Left hindlimb (tissue), 1 donor: ENCODE measurements at regions not wholly inside any gene's neighbourhood (a gene's known extent, or its start where the extent isn't known, plus 50 kb on each side); places are given as distances from the start of the nearest gene placed in this dataset.

Experiments used
- DNase-seq: peaks from one replicate; pipeline ENCODE4 v3.0.0-alpha.2; 2018

GRCh38 chr14:65252482-65253255, 150.4 kb upstream of the MAX start:
- no peak for DNase-seq

- DNase-seq = no peak
These were observed 152.8 kb upstream of the MAX start for GRCh38 chr14:65255029-65255545.

DNA sequence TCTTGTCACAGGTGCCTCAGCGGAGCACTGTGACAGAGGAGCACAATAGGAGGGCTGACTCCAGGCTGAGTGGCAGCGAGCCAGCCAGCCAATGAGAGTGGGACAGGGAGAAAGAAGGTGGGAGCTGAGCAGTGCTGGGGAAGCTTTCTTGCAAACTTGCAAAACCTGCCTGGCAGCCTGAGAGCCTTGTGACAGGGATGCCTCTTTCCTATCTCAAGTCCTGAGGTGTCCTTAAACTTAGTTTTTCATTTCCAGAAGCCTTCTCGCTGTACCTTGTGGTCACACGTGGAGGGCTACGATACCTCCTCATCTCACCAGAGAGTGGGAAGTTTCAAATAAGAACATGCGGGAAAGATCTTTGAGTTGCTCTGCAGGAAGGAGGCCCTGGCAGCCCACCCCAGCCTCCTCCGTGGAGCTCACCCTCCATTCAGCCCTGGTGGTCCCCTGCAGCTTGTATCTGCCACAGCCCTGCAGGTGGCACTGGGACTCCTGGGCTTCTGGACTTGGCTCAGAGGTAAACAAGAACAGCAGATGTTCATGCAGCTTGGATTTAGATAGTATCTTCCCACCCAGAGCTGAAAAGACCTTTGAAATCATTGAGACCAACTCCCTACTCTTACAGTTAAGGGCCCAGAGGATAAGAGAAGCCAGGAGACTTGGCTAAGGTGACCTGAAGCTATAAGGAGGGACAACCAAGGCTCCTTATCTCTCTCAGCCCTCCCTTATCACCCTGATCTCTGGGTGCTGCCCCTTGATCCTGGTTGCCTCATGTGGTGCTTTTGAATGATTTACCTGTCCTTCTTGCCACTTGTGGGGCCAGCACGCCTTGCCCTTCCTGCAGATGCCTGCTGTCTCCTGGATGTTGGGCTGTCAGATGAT, 153.5 kb upstream of the MAX start:
- DNase-seq = no peak

DNA sequence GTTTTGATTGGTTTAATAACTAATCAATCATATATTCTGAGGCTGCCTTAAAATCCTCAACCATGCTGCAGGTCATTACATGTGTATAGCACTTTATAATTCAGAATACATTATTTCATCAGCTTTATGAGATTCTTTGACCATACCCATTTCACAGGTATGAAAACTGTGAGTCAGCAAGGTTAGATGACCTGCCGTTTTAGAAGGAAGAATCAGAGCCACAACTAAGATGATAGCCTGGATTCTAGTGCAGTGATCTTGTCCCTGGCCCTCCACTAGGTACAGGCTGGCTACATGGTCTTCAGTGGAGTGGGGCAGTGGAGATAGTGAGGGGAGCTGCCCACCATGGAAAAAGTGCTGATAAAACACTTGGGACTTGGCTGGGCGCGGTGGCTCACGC, 154.4 kb upstream of the MAX start:
- DNase-seq = no peak

DNA sequence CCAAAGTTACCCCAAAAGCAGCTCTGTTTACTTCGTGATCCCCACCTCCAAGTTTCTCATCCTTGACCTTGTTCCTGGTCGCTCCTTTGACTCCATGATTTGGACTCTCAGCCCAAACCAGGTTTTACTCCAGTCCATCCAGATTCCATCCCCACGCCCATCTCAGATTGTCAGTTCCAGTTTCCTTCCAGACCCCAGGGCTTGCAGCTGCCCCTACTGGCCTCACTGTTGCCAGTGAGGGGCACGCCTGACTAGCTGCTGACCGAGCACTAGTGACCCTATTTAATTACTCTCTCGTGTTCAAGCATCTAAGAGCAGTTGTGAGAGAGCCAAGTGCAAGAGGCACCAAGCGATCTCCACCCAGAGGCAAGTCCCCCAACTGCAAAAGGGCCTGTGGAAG, 155.1 kb upstream of the FUT8 start:
- no peak for DNase-seq

DNA sequence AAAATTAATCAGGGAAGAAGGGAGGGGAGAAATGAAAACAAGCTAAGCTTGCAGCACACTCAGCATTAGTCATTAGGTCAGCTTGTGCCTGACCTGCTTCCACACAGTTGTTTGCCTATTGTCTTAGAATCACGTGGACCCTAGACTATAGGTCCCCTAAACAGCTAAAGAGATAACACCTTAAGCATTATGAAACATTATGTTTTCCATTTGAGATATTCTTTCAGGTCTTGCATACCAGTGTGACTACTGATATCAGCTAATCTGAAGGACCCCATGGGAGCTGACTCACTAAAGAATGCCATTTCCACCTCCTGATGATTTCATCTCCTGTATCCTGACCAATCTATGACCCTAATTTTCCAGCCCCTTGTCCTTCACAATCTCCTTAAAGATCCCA, 154.1 kb upstream of the FUT8 start:
- DNase-seq = no peak

- no peak for DNase-seq
These were observed 153.5 kb upstream of the FUT8 start for GRCh38 chr14:65259000-65259399.

DNA sequence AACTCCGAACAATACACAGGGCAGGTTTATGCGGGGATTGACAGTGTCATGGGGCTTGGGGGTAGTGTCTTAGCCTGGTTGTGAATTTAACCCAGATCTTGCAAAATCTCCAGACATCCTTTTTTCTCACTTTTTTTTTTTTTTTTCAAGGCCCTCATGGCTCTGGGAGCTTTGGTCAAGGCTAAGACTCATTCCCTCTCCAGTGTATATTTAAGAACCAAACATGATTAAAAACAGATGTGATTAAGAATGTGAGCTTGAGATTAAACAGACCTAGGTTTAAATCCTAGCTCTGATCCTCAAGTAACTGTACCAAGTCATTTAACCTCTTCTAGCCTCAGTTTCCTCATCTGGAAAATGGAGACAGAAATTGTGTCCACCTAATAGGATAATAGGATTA, 151.7 kb upstream of the FUT8 start:
- no peak for DNase-seq

- no peak for DNase-seq
These were observed 151.1 kb upstream of the FUT8 start for GRCh38 chr14:65261425-65261920.

DNA sequence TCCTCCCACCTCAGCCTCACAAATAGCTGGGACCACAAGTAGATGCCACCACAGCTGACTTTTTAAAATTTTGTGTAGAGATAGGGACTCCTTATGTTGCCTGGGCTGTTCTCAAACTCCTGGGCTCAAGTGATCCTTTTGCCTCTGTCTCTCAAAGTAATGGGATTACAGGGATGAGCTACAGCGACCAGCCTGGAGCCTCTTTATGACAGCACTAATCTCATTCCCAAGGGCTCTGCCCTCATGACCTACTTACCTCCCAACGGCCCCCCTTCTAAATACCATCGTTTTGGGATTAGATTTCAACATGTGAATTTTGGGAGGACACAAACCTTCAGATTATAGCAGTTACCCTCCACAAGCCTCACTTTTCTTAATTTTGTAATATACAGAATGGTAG, 150.6 kb upstream of the FUT8 start:
- no peak for DNase-seq

GRCh38 chr14:65263177-65263788, 149.2 kb upstream of the FUT8 start:
- no peak for DNase-seq

- DNase-seq = no peak
These were observed 144.7 kb upstream of the FUT8 start for GRCh38 chr14:65267856-65268255.

GRCh38 chr14:65268594-65268993, 143.9 kb upstream of the FUT8 start:
- no peak for DNase-seq

DNA sequence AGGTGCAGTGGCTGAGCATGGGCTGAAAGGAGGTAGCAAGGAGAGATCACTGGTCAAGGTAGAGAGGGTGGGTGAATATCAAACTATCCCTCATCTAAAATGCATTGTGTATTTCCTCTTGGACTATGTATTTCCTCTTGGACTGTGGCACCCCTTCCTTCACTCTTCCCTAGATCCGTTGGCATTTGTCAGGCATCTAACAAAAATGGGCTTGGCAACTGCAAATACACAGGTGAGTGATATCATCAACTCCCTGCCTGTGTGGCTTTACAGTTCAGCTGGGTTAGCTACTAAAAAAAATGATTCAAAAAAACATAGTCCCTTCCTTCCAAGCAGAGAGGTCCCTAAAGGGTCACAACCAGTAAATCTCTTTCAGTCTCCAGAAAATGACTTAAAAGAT, 142.8 kb upstream of the FUT8 start:
- DNase-seq = no peak

DNA sequence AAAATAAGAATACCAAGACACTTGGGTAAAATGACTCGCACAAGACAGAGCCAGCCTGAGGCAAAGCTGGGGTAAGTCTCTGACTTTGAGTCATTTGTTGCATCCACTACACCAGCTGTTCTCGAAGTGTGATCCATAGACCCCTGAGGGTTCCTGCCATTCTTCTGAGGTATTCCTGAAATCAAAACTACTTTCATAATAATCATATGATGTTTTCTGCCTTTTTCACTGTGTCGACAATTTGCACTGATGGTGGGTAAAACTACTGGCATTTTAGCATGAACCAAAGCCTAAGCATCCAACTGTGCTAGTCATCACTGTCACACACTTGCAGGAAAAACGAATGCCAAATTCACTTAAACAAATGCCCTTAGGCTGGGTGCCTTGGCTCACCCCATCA, 135.5 kb upstream of the FUT8 start:
- no peak for DNase-seq

- DNase-seq = no peak
These were observed 134.8 kb upstream of the FUT8 start for GRCh38 chr14:65277580-65278270.

- no peak for DNase-seq
These were observed 133.9 kb upstream of the FUT8 start for GRCh38 chr14:65278589-65278988.

DNA sequence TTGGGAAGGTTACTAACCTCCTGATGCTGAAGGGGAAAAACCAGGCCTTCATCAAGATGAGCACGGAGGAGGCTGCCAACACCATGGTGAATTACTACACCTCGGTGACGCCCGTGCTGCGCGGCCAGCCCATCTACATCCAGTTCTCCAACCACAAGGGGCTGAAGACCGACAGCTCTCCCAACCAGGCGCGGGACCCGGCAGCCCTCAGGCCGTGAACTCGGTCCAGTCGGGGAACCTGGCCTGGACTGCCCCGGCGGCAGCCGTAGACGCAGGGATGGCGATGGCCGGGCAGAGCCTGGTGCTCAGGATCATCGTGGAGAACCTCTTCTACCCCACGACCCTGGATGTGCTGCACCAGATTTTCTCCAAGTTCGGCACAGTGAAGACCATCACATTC, 133.0 kb upstream of the FUT8 start:
- DNase-seq = no peak

GRCh38 chr14:65279958-65280357, 132.6 kb upstream of the FUT8 start:
- DNase-seq = no peak

- no peak for DNase-seq
These were observed 131.9 kb upstream of the FUT8 start for GRCh38 chr14:65280653-65281052.

- DNase-seq = no peak
These were observed 130.3 kb upstream of the FUT8 start for GRCh38 chr14:65281991-65282895.

GRCh38 chr14:65282896-65283253, 129.7 kb upstream of the FUT8 start:
- DNase-seq = no peak
